ENCODE measurements at regions not wholly inside any gene's neighbourhood (a gene's known extent, or its start where the extent isn't known, plus 50 kb on each side); places are given as distances from the start of the nearest gene placed in this dataset.

DNA sequence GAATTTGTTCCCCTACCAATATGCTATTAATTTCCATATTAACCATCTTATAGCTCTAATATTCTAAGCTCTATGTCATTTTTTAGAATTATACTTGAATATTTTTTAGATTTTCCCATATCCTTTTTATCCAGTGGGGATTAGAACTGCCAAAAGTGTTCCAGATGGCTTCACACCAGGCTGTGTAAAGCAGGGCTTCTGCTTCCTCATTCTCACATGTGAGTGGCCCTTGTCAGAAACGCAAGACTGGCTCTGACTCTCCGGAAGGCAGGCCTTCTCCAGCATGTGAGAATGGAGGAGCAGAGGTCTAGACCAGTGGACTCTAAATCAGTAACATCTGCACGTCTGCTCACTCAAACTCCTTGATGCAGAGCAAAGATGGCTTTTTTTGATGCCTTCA lies 650.1 kb downstream of the FGF9 start:
- H3K9me1 ChIP-seq (ENCODE audit: insufficient read depth, low read length) = no peaks in the 10 kb centered on the region
- no peak overlapping the region for H3K56ac ChIP-seq (ENCODE audit: extremely low read depth, insufficient read depth, low read length)
- POLR2A ChIA-PET (ENCODE audit: unreplicated experiment) = no interaction called here
- H3K36me3 ChIP-seq (ENCODE audit: control insufficient read depth, insufficient read depth, low read length) = no peaks in the 10 kb centered on the region
- WGBS, 2 experiments (ENCODE audit: extremely low coverage in 2 of 2, insufficient read length in 1 of 2) = no CpG with 5 or more reads among the region's 3 CpGs
- H4K5ac ChIP-seq (ENCODE audit: low read depth, low read length) = no peak overlapping the region
- H3K23ac ChIP-seq (ENCODE audit: low read depth, low read length) = no peak overlapping the region
- H3K4ac ChIP-seq (ENCODE audit: low read depth, low read length) = no peak overlapping the region
- no peaks in the 10 kb centered on the region for H3K79me1 ChIP-seq (ENCODE audit: low read depth in 1 of 2, low read length in 2 of 2)
- H2BK120ac ChIP-seq (ENCODE audit: low read depth, low read length) = no peak overlapping the region
- H3K4me2 ChIP-seq (ENCODE audit: low read depth, low read length) = no peak overlapping the region
- ATAC-seq (ENCODE audit: low read depth) = no peak
- no peaks in the 10 kb centered on the region for H3K4me1 ChIP-seq (ENCODE audit: control insufficient read depth, insufficient read depth, low read length)
- H2AK9ac ChIP-seq (replicated peaks; ENCODE audit: low read depth, low read length, poor library complexity) = no peak overlapping the region
- H3K27ac ChIP-seq (ENCODE audit: insufficient read depth, low read length) = no peak overlapping the region
- no peak overlapping the region for H2BK15ac ChIP-seq (ENCODE audit: low read depth, low read length)
- no peak overlapping the region for H3K14ac ChIP-seq (replicated peaks; ENCODE audit: low read depth, low read length)
- H3K9me3 ChIP-seq (ENCODE audit: control insufficient read depth, insufficient read depth, low read length) = no peaks in the 10 kb centered on the region
- no peak overlapping the region for H2BK5ac ChIP-seq (ENCODE audit: low read depth, low read length, poor library complexity, severe bottlenecking)
- H3K9ac ChIP-seq (ENCODE audit: low read depth, low read length) = no peak overlapping the region
- TF ChIP-seq NFE2L2 (IDR thresholded peaks at IDR 0.05; ENCODE audit: low read depth, low read length) = no peak
- TF ChIP-seq, protein P1, sequence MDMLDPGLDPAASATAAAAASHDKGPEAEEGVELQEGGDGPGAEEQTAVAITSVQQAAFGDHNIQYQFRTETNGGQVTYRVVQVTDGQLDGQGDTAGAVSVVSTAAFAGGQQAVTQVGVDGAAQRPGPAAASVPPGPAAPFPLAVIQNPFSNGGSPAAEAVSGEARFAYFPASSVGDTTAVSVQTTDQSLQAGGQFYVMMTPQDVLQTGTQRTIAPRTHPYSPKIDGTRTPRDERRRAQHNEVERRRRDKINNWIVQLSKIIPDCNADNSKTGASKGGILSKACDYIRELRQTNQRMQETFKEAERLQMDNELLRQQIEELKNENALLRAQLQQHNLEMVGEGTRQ (IDR thresholded peaks at IDR 0.05; ENCODE audit: low read depth, low read length) = no peak
- no peak for DNase-seq
- H4K20me1 ChIP-seq (ENCODE audit: insufficient read depth, low read length) = no peaks in the 10 kb centered on the region
- H4K91ac ChIP-seq (ENCODE audit: insufficient read depth, low read depth, low read length) = no peak overlapping the region
- BruUV-seq (replicated peaks) = no TSS peak
- H3K27me3 ChIP-seq (ENCODE audit: control insufficient read depth, insufficient read depth, low read length) = no peaks in the 10 kb centered on the region
- H4K8ac ChIP-seq (ENCODE audit: low read depth in 2 of 2, low read length in 2 of 2) = no peak overlapping the region
- in situ Hi-C loops (cut with MboI; ENCODE audit: low sequenced_read_pairs) = no loop called here
- no peak overlapping the region for H3K4me3 ChIP-seq (ENCODE audit: insufficient read depth, low read depth, low read length)
- dilution Hi-C loops (cut with HindIII; ENCODE audit: low sequenced_read_pairs, unreplicated experiment) = no loop called here
- H2AK5ac ChIP-seq (ENCODE audit: low read depth, low read length) = no peak overlapping the region
- CTCF ChIA-PET = no interaction called here
- no peak overlapping the region for H3K18ac ChIP-seq (ENCODE audit: low read depth, low read length)
- H2BK20ac ChIP-seq (ENCODE audit: low read depth, low read length) = no peak overlapping the region
- intact Hi-C loops (cut with micrococcal nuclease) = no loop called here
- H2AFZ ChIP-seq (replicated peaks; ENCODE audit: low read length, poor library complexity) = no peak overlapping the region
